Kidney (tissue), 13 donors: ENCODE measurements at regions not wholly inside any gene's neighbourhood (a gene's known extent, or its start where the extent isn't known, plus 50 kb on each side); places are given as distances from the start of the nearest gene placed in this dataset.

ENCODE experiments used
- DNase-seq, 5 donors: peaks; one replicate each; pipeline ENCODE4 v3.0.0-alpha.2; 2013 to 2020
- FAIRE-seq: peaks from 2 replicates; lab custom pipeline; 2012; peaks lifted over from hg19 to GRCh38; lab: Jason Lieb, UNC
- H3K27ac ChIP-seq, 2 donors: one replicate each; pipeline ENCODE4 v1.7.0; 2013; ENCODE audit warnings: low read depth in 2 of 2, low read length in 2 of 2, inconsistent platforms in 1 of 2
- H3K27me3 ChIP-seq: one replicate; pipeline ENCODE4 v1.7.1; 2013; ENCODE audit warnings: low read length, inconsistent platforms; ENCODE audit not compliant: control insufficient read depth, insufficient read depth
- H3K36me3 ChIP-seq, 3 donors: one replicate each; pipeline versions ENCODE4 v1.7.0 to v1.7.1; 2013; ENCODE audit warnings: low read length in 3 of 3, control low read depth in 1 of 3, inconsistent platforms in 1 of 3; ENCODE audit not compliant: insufficient read depth in 3 of 3, control insufficient read depth in 2 of 3
- H3K4me1 ChIP-seq, 3 donors: one replicate each; pipeline versions ENCODE4 v1.7.0 to v1.7.1; 2013; ENCODE audit warnings: low read length in 3 of 3, inconsistent platforms in 1 of 3, low read depth in 1 of 3; ENCODE audit not compliant: control insufficient read depth in 2 of 3, insufficient read depth in 2 of 3
- H3K4me3 ChIP-seq, 3 donors: one replicate each; pipeline versions ENCODE4 v1.7.0 to v1.8.1; 2013; ENCODE audit warnings: low read length in 3 of 3, control low read depth in 1 of 3, inconsistent platforms in 1 of 3
- H3K9ac ChIP-seq, 3 donors: one replicate each; pipeline versions ENCODE4 v1.7.0 to v1.7.1; 2013; ENCODE audit warnings: low read length in 3 of 3, control low read depth in 1 of 3, inconsistent platforms in 1 of 3
- H3K9me3 ChIP-seq, 3 donors: one replicate each; pipeline versions ENCODE4 v1.7.0 to v1.7.1; 2013; ENCODE audit warnings: low read length in 3 of 3, control low read depth in 1 of 3, inconsistent platforms in 1 of 3; ENCODE audit not compliant: control insufficient read depth in 2 of 3, insufficient read depth in 1 of 3
- CTCF ChIP-seq: IDR thresholded peaks from 3 replicates; pipeline ENCODE4 v1.5.1; 2012; ENCODE audit warnings: mild to moderate bottlenecking, moderate library complexity, borderline replicate concordance; ENCODE audit not compliant: insufficient read depth; ENCODE audit errors: extremely low read depth
- intact Hi-C: fragments of 100-400 bp; cut with DNase I; formaldehyde crosslinking; loops from one replicate; pipeline ENCODE4 v1.11.1; 2022
- donor health status: control.
- donor health status: control.
- donor health status: control.
- donor health status: control.
- donor health status: control.
- donor health status: DM: yes; HTN: yes; CAD: no.
- donor health status: Normal renal cell carcinoma (clear cell type).

- no peak for DNase-seq
- no peak for FAIRE-seq
- Histone ChIP-seq H3K27ac (no peak overlapping the region), H3K4me1 (no peaks in the 10 kb centered on the region), H3K36me3 (no peaks in the 10 kb centered on the region), H3K9me3 (no peaks in the 10 kb centered on the region), H3K27me3 (no peaks in the 10 kb centered on the region), H3K9ac (no peak overlapping the region), H3K4me3 (no peak overlapping the region)
- intact Hi-C loops = no loop called here
- no peak for TF ChIP-seq CTCF
Measured at GRCh38 chrX:113594123-113594841, 753.7 kb upstream of the AMOT start.

GRCh38 chrX:113586281-113586898 is 745.8 kb upstream of the AMOT start:
- H3K4me1 ChIP-seq = no peaks in the 10 kb centered on the region
- TF ChIP-seq CTCF = no peak
- H3K9ac ChIP-seq = no peak overlapping the region
- DNase-seq = peak in 1 of 5 donors; percentile 37
- H3K9me3 ChIP-seq = no peaks in the 10 kb centered on the region
- H3K36me3 ChIP-seq = no peaks in the 10 kb centered on the region
- no peak overlapping the region for H3K4me3 ChIP-seq
- intact Hi-C loops = no loop called here
- no peak overlapping the region for H3K27ac ChIP-seq
- no peaks in the 10 kb centered on the region for H3K27me3 ChIP-seq
- FAIRE-seq = no peak

- H3K9ac ChIP-seq = no peak overlapping the region
- no peak for TF ChIP-seq CTCF
- intact Hi-C loops = no loop called here
- H3K4me1 ChIP-seq = no peaks in the 10 kb centered on the region
- no peaks in the 10 kb centered on the region for H3K27me3 ChIP-seq
- no peak overlapping the region for H3K27ac ChIP-seq
- no peaks in the 10 kb centered on the region for H3K9me3 ChIP-seq
- no peak for FAIRE-seq
- no peak for DNase-seq
- no peak overlapping the region for H3K4me3 ChIP-seq
- no peaks in the 10 kb centered on the region for H3K36me3 ChIP-seq
Measured at GRCh38 chrX:113580486-113580885, 739.9 kb upstream of the AMOT start.
